GM12873 (cell line): ENCODE measurements at regions not wholly inside any gene's neighbourhood (a gene's known extent, or its start where the extent isn't known, plus 50 kb on each side); places are given as distances from the start of the nearest gene placed in this dataset.
A peak's percentile ranks its signal among the peaks of the same experiment; 100 is the strongest.

ENCODE experiments used
- TF ChIP-seq, protein P1 (sequence below): IDR thresholded peaks from 2 replicates; pipeline ENCODE4 v1.5.1; 2012; ENCODE audit warnings: low read depth, mild to moderate bottlenecking, moderate library complexity, low read length, control low read depth; ENCODE audit not compliant: insufficient read depth; ENCODE audit errors: missing control alignments

DNA sequence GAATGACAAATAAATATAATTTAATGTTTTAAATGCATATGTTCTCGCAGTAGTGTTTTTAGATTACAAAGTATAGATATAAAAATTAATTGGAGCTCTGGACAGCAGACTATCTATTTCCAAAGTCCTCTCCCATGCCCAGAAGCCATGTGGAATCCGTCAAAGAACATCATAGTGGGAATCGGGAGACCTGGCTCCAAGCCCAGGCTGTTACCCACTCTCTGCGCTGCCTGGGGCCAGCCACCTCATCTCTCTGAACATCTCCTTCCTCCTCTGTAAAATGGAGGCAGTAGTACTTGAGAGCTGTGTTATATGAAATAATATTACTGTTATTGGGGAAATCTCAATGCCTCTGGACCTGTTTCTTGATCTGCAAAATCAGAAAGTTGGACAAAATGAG is 58.1 kb upstream of the SLC30A5 start:
- TF ChIP-seq, protein P1, sequence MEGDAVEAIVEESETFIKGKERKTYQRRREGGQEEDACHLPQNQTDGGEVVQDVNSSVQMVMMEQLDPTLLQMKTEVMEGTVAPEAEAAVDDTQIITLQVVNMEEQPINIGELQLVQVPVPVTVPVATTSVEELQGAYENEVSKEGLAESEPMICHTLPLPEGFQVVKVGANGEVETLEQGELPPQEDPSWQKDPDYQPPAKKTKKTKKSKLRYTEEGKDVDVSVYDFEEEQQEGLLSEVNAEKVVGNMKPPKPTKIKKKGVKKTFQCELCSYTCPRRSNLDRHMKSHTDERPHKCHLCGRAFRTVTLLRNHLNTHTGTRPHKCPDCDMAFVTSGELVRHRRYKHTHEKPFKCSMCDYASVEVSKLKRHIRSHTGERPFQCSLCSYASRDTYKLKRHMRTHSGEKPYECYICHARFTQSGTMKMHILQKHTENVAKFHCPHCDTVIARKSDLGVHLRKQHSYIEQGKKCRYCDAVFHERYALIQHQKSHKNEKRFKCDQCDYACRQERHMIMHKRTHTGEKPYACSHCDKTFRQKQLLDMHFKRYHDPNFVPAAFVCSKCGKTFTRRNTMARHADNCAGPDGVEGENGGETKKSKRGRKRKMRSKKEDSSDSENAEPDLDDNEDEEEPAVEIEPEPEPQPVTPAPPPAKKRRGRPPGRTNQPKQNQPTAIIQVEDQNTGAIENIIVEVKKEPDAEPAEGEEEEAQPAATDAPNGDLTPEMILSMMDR, result no peak

DNA sequence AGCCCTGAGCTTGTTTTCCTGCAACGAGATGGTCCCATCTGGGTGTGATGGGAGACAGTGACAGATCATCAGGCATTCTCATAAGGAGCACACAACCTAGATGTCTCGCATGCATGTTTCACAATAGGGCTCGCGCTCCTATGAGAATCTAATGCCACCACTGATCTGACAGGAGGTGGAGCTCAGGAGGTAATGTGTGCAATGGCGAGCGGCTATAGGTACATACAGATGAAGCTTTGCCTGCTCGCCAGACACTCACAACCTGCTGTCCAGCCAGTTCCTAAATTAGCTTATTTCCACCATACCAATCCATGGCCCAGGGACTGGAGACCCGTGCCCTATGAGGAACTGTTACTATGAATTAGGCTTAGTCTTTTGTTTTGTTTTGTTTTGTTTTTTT is 55.3 kb upstream of the SLC30A5 start:
- TF ChIP-seq, protein P1, result no peak

- TF ChIP-seq, protein P1, result no peak
These were observed 54.0 kb upstream of the SLC30A5 start for GRCh38 chr5:69039829-69040228.

DNA sequence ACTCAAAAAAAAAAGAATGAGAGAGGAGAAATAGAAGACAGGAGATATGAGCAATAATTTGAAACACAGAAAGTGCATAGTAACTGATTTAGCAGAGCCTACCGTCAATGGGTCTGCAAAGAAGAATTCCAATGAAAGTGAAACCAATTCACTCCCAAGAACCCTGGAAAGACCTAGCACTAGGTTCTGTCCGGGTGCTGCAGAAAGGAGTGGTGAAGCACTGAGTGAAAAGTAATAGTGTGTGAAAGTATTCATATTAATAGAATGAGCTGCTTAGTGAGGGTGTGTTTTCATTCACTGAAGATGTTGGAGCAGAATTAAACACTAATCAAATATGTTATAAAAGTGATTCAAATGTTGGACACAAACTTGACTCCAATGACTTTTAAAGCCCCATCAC is 51.3 kb upstream of the SLC30A5 start:
- TF ChIP-seq, protein P1, result no peak

- TF ChIP-seq, protein P1, result peak; percentile 68
These were observed 50.7 kb upstream of the SLC30A5 start for GRCh38 chr5:69042915-69043654.

GRCh38 chr5:69043655-69043996 is 50.2 kb upstream of the SLC30A5 start:
- TF ChIP-seq, protein P1, result no peak
